PC-3 (cell line): ENCODE measurements at regions not wholly inside any gene's neighbourhood (a gene's known extent, or its start where the extent isn't known, plus 50 kb on each side); places are given as distances from the start of the nearest gene placed in this dataset.
A peak's percentile ranks its signal among the peaks of the same experiment; 100 is the strongest.

ENCODE experiments used
- ATAC-seq: fragments of 200-7000 bp; cut with Tn5 transposase; 2 replicates; pipeline ENCODE4 v1.9.1; 2020; ENCODE audit warnings: mild to moderate bottlenecking, moderate library complexity
- BruUV-seq: library from RNA; stranded (reverse); fragments of 400-500 nt; replicated peaks from 2 replicates; lab custom pipeline; 2021; lab: Mats Ljungman, UMichigan
- CTCF ChIA-PET: fragments of 300-600 bp; sonication (Branson Sonifier 250); formaldehyde crosslinking; loops from one replicate; lab custom pipeline; 2022; ENCODE audit warnings: antibody characterized with exemption; lab: Charles Lee
- POLR2A ChIA-PET: fragments of 300-600 bp; sonication (Branson Sonifier 250); formaldehyde crosslinking; loops from one replicate; lab custom pipeline; 2022; ENCODE audit warnings: antibody characterized with exemption; ENCODE audit not compliant: unreplicated experiment; lab: Charles Lee
- DNase-seq: peaks from one replicate; pipeline ENCODE4 v3.0.0-alpha.2; 2015
- H2AFZ ChIP-seq: fragments of 300-600 bp; sonication (generic); 2 replicates; pipeline ENCODE4 v1.6.0; 2016; ENCODE audit warnings: antibody characterized with exemption, low read length
- H3F3A ChIP-seq: fragments of 300-600 bp; sonication (generic); one replicate; pipeline ENCODE4 v1.6.0; 2017; ENCODE audit warnings: antibody characterized with exemption, low read length, control low read depth, mild to moderate bottlenecking; ENCODE audit not compliant: unreplicated experiment
- H3K27ac ChIP-seq: fragments of 300-600 bp; sonication (generic); 2 replicates; pipeline ENCODE4 v1.5.1; 2016; ENCODE audit warnings: mild to moderate bottlenecking, low read length
- H3K27me3 ChIP-seq: fragments of 300-600 bp; sonication (generic); 2 replicates; pipeline ENCODE4 v1.6.1; 2016; ENCODE audit warnings: low read length, mixed read lengths
- H3K36me3 ChIP-seq: fragments of 300-600 bp; sonication (generic); 2 replicates; pipeline ENCODE4 v1.6.1; 2016; ENCODE audit warnings: low read depth, mixed run types, low read length, mixed read lengths
- H3K4me1 ChIP-seq: fragments of 300-600 bp; sonication (generic); 2 replicates; pipeline ENCODE4 v1.5.1; 2016; ENCODE audit warnings: low read length; ENCODE audit not compliant: insufficient read depth
- H3K4me2 ChIP-seq: fragments of 300-600 bp; sonication (generic); 2 replicates; pipeline ENCODE4 v1.6.0; 2016; ENCODE audit warnings: low read length
- H3K4me3 ChIP-seq: fragments of 300-600 bp; sonication (generic); 2 replicates; pipeline ENCODE4 v1.5.1; 2016; ENCODE audit warnings: mild to moderate bottlenecking, low read length, mixed read lengths
- H3K79me2 ChIP-seq: fragments of 300-600 bp; sonication (generic); 2 replicates; pipeline ENCODE4 v1.6.1; 2017; ENCODE audit warnings: low read length, mixed read lengths
- H3K9ac ChIP-seq: fragments of 300-600 bp; sonication (generic); 2 replicates; pipeline ENCODE4 v1.6.0; 2016; ENCODE audit warnings: mild to moderate bottlenecking, low read length
- H3K9me2 ChIP-seq: fragments of 300-600 bp; sonication (generic); replicated peaks from 2 replicates; pipeline ENCODE4 v1.6.1; 2016; ENCODE audit warnings: mixed run types, low read length, mixed read lengths
- H3K9me3 ChIP-seq: fragments of 300-600 bp; sonication (generic); 2 replicates; pipeline ENCODE4 v1.6.1; 2016; ENCODE audit warnings: low read length, mixed read lengths
- H4K20me1 ChIP-seq: fragments of 300-600 bp; sonication (generic); 2 replicates; pipeline ENCODE4 v1.6.1; 2016; ENCODE audit warnings: low read length, mixed read lengths
- EZH2 ChIP-seq: fragments of 300-600 bp; sonication (generic); IDR thresholded peaks from one replicate; pipeline ENCODE4 v1.6.1; 2017; ENCODE audit warnings: antibody characterized with exemption, mild to moderate bottlenecking, low read length; ENCODE audit not compliant: unreplicated experiment
- EZH2phosphoT487 ChIP-seq: fragments of 300-600 bp; sonication (generic); IDR thresholded peaks from 2 replicates; pipeline ENCODE4 v1.6.1; 2018; ENCODE audit warnings: mild to moderate bottlenecking, antibody characterized with exemption, low read length, borderline replicate concordance
- intact Hi-C: fragments of 100-400 bp; cut with micrococcal nuclease; formaldehyde crosslinking; loops from 2 replicates; pipeline ENCODE4 v1.9.0; 2023
- TF ChIP-seq, protein P1 (sequence below): fragments of 300-600 bp; sonication (generic); conservative IDR thresholded peaks from 2 replicates; pipeline ENCODE4 v1.5.1; 2017; ENCODE audit warnings: antibody characterized with exemption, low read depth, mild to moderate bottlenecking, low read length

DNA sequence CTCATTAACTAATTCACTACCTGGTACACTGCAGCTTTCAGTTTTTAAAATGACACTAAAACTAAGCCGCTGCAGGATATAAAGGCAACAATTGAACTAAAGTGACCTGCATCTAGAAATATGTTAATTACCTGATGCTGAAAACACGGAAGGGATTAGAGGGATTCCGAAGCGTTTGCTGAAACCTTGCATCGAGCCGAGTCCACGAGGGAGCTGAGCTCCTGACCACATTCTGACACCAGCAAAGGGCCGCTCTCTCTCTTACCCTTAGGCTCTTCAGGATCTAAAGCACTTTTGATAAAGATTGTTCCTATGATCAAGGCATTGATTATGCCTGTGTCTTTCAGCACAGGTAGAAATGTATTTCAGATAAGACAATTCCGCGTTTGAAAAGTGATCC is 59.5 kb upstream of the CDKN3 start:
- Histone ChIP-seq H3K27ac (no peak overlapping the region), H2AFZ (no peak overlapping the region), H3K27me3 (no peaks in the 10 kb centered on the region), H3K9ac (no peak overlapping the region), H3K9me2 (no peaks in the 10 kb centered on the region), H4K20me1 (no peaks in the 10 kb centered on the region), H3K36me3 (no peaks in the 10 kb centered on the region), H3K4me2 (no peak overlapping the region), H3K9me3 (no peaks in the 10 kb centered on the region), H3K4me3 (no peak overlapping the region), H3K79me2 (no peaks in the 10 kb centered on the region), H3F3A (no peaks in the 10 kb centered on the region), H3K4me1 (peaks cover 27% of the 10 kb centered on the region)
- BruUV-seq: no TSS peak
- no peak for DNase-seq
- CTCF ChIA-PET: interaction anchor here (0.9 to 1.9 kb wide), 3 partner anchors 11 to 85 kb away, joined by 3 to 18 read pairs (median 4); no protein-coding TSS in a partner anchor
- ATAC-seq: no peak
- intact Hi-C loops: loop anchor here (5.0 kb wide), 1 partner anchor 230 kb away; no protein-coding TSS in a partner anchor
- POLR2A ChIA-PET: no interaction called here
- TF ChIP-seq EZH2phosphoT487: no peak
- no peak for TF ChIP-seq EZH2
- TF ChIP-seq, protein P1, sequence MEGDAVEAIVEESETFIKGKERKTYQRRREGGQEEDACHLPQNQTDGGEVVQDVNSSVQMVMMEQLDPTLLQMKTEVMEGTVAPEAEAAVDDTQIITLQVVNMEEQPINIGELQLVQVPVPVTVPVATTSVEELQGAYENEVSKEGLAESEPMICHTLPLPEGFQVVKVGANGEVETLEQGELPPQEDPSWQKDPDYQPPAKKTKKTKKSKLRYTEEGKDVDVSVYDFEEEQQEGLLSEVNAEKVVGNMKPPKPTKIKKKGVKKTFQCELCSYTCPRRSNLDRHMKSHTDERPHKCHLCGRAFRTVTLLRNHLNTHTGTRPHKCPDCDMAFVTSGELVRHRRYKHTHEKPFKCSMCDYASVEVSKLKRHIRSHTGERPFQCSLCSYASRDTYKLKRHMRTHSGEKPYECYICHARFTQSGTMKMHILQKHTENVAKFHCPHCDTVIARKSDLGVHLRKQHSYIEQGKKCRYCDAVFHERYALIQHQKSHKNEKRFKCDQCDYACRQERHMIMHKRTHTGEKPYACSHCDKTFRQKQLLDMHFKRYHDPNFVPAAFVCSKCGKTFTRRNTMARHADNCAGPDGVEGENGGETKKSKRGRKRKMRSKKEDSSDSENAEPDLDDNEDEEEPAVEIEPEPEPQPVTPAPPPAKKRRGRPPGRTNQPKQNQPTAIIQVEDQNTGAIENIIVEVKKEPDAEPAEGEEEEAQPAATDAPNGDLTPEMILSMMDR: no peak

- TF ChIP-seq EZH2: no peak
- TF ChIP-seq, protein P1: peak; percentile 99
- ChIA-PET CTCF (interaction anchor here (0.5 to 1.9 kb wide), 24 partner anchors 9 to 1032 kb away, joined by 3 to 23 read pairs (median 4); partner anchors contain the start of gene CDKN3), POLR2A (interaction anchor here (0.5 to 0.7 kb wide), 3 partner anchors 9 to 1519 kb away, joined by 3 to 4 read pairs (median 3); no protein-coding TSS in a partner anchor)
- ATAC-seq (peak; percentile 79), DNase-seq (peak; percentile 93)
- Histone ChIP-seq H3K9me3 (no peaks in the 10 kb centered on the region), H3K79me2 (no peaks in the 10 kb centered on the region), H3K36me3 (no peaks in the 10 kb centered on the region), H4K20me1 (no peaks in the 10 kb centered on the region), H3K4me2 (peak overlapping the region; percentile 8; the same call in 1 of the 2 replicates), H3K9ac (no peak overlapping the region), H3K4me3 (no peak overlapping the region), H3K27ac (no peak overlapping the region), H2AFZ (peak overlapping the region; percentile 46), H3F3A (no peaks in the 10 kb centered on the region), H3K27me3 (no peaks in the 10 kb centered on the region), H3K9me2 (no peaks in the 10 kb centered on the region), H3K4me1 (peaks cover 35% of the 10 kb centered on the region)
- intact Hi-C loops: loop anchor here (1.0 to 5.0 kb wide), 8 partner anchors 87 to 800 kb away; no protein-coding TSS in a partner anchor
- no TSS peak for BruUV-seq
These were observed 58.0 kb upstream of the CDKN3 start for GRCh38 chr14:54338696-54339317.

GRCh38 chr14:54339771-54340170 is 57.0 kb upstream of the CDKN3 start:
- H3K27ac ChIP-seq: no peak overlapping the region
- H3K4me2 ChIP-seq: no peak overlapping the region
- no TSS peak for BruUV-seq
- H3K9me2 ChIP-seq: no peaks in the 10 kb centered on the region
- H4K20me1 ChIP-seq: no peaks in the 10 kb centered on the region
- DNase-seq: no peak
- no peaks in the 10 kb centered on the region for H3K79me2 ChIP-seq
- ChIA-PET CTCF (interaction anchor here (0.6 kb wide), 1 partner anchor 386 kb away, joined by 4 read pairs; no protein-coding TSS in a partner anchor), POLR2A (interaction anchor here (0.5 kb wide), 1 partner anchor 386 kb away, joined by 8 read pairs; no protein-coding TSS in a partner anchor)
- TF ChIP-seq, protein P1: no peak
- TF ChIP-seq EZH2phosphoT487 (no peak), EZH2 (no peak)
- H3K36me3 ChIP-seq: no peaks in the 10 kb centered on the region
- H3K4me1 ChIP-seq: peaks cover 36% of the 10 kb centered on the region
- no peak for ATAC-seq
- no peaks in the 10 kb centered on the region for H3K27me3 ChIP-seq
- H3K4me3 ChIP-seq: no peak overlapping the region
- intact Hi-C loops: loop anchor here (2.0 to 10.0 kb wide), 5 partner anchors 232 to 725 kb away; no protein-coding TSS in a partner anchor
- H3K9me3 ChIP-seq: no peaks in the 10 kb centered on the region
- H3K9ac ChIP-seq: no peak overlapping the region
- no peak overlapping the region for H2AFZ ChIP-seq
- no peaks in the 10 kb centered on the region for H3F3A ChIP-seq
